IPS-18a (cell line): ENCODE measurements at regions not wholly inside any gene's neighbourhood (a gene's known extent, or its start where the extent isn't known, plus 50 kb on each side); places are given as distances from the start of the nearest gene placed in this dataset.

Source experiments
- H3K27ac ChIP-seq: one replicate; pipeline ENCODE4 v1.5.1; 2013; ENCODE audit warnings: low read length
- H3K27me3 ChIP-seq: one replicate; pipeline ENCODE4 v1.6.1; 2013; ENCODE audit warnings: mild to moderate bottlenecking, low read length; ENCODE audit not compliant: control insufficient read depth, insufficient read depth
- H3K36me3 ChIP-seq: one replicate; pipeline ENCODE4 v1.6.1; 2013; ENCODE audit warnings: low read depth, low read length; ENCODE audit not compliant: control insufficient read depth
- H3K4me1 ChIP-seq: one replicate; pipeline ENCODE4 v1.6.1; 2013; ENCODE audit warnings: low read depth, low read length; ENCODE audit not compliant: control insufficient read depth
- H3K4me3 ChIP-seq: one replicate; pipeline ENCODE4 v1.5.1; 2013; ENCODE audit warnings: low read length
- H3K9ac ChIP-seq: one replicate; pipeline ENCODE4 v1.6.1; 2013; ENCODE audit warnings: mild to moderate bottlenecking, low read length, moderate library complexity
- H3K9me3 ChIP-seq: one replicate; pipeline ENCODE4 v1.6.1; 2013; ENCODE audit warnings: low read depth, low read length; ENCODE audit not compliant: control insufficient read depth

GRCh38 chr17:77768248-77768852 is 190.2 kb upstream of the TNRC6C start:
- H3K36me3 ChIP-seq = no peaks in the 10 kb centered on the region
- H3K9me3 ChIP-seq = no peaks in the 10 kb centered on the region
- H3K4me3 ChIP-seq = no peak overlapping the region
- H3K9ac ChIP-seq = no peak overlapping the region
- no peaks in the 10 kb centered on the region for H3K27me3 ChIP-seq
- H3K4me1 ChIP-seq = peaks cover 11% of the 10 kb centered on the region
- no peak overlapping the region for H3K27ac ChIP-seq

- no peak overlapping the region for H3K9ac ChIP-seq
- H3K4me3 ChIP-seq = no peak overlapping the region
- no peaks in the 10 kb centered on the region for H3K9me3 ChIP-seq
- H3K4me1 ChIP-seq = peaks cover 10% of the 10 kb centered on the region
- no peaks in the 10 kb centered on the region for H3K36me3 ChIP-seq
- peaks cover 6% of the 10 kb centered on the region for H3K27me3 ChIP-seq
- no peak overlapping the region for H3K27ac ChIP-seq
Observed at GRCh38 chr17:77769215-77769614, 189.3 kb upstream of the TNRC6C start.

GRCh38 chr17:77769762-77770161 is 188.7 kb upstream of the TNRC6C start:
- Histone ChIP-seq H3K9me3 (no peaks in the 10 kb centered on the region), H3K27ac (no peak overlapping the region), H3K36me3 (no peaks in the 10 kb centered on the region), H3K27me3 (peaks cover 6% of the 10 kb centered on the region), H3K9ac (no peak overlapping the region), H3K4me1 (peaks cover 10% of the 10 kb centered on the region), H3K4me3 (no peak overlapping the region)

GRCh38 chr17:77770331-77771105 is 188.0 kb upstream of the TNRC6C start:
- H3K27ac ChIP-seq = no peak overlapping the region
- peaks cover 10% of the 10 kb centered on the region for H3K4me1 ChIP-seq
- no peaks in the 10 kb centered on the region for H3K36me3 ChIP-seq
- H3K27me3 ChIP-seq = peaks cover 6% of the 10 kb centered on the region
- no peak overlapping the region for H3K9ac ChIP-seq
- H3K9me3 ChIP-seq = no peaks in the 10 kb centered on the region
- no peak overlapping the region for H3K4me3 ChIP-seq

- Histone ChIP-seq H3K9me3 (no peaks in the 10 kb centered on the region), H3K27ac (no peak overlapping the region), H3K4me1 (peaks cover 10% of the 10 kb centered on the region), H3K4me3 (no peak overlapping the region), H3K27me3 (peaks cover 6% of the 10 kb centered on the region), H3K9ac (no peak overlapping the region), H3K36me3 (no peaks in the 10 kb centered on the region)
Observed at GRCh38 chr17:77771145-77771544, 187.4 kb upstream of the TNRC6C start.

GRCh38 chr17:77771587-77771986 is 186.9 kb upstream of the TNRC6C start:
- H3K9me3 ChIP-seq = no peaks in the 10 kb centered on the region
- H3K36me3 ChIP-seq = no peaks in the 10 kb centered on the region
- peaks cover 10% of the 10 kb centered on the region for H3K4me1 ChIP-seq
- no peak overlapping the region for H3K27ac ChIP-seq
- H3K27me3 ChIP-seq = peaks cover 6% of the 10 kb centered on the region
- no peak overlapping the region for H3K4me3 ChIP-seq
- H3K9ac ChIP-seq = no peak overlapping the region

GRCh38 chr17:77771998-77772397 is 186.5 kb upstream of the TNRC6C start:
- Histone ChIP-seq H3K4me1 (peaks cover 10% of the 10 kb centered on the region), H3K4me3 (no peak overlapping the region), H3K27me3 (peaks cover 6% of the 10 kb centered on the region), H3K9ac (no peak overlapping the region), H3K27ac (no peak overlapping the region), H3K9me3 (no peaks in the 10 kb centered on the region), H3K36me3 (no peaks in the 10 kb centered on the region)

- Histone ChIP-seq H3K4me1 (peaks cover 10% of the 10 kb centered on the region), H3K27ac (no peak overlapping the region), H3K36me3 (no peaks in the 10 kb centered on the region), H3K27me3 (peaks cover 6% of the 10 kb centered on the region), H3K9me3 (no peaks in the 10 kb centered on the region), H3K4me3 (no peak overlapping the region), H3K9ac (no peak overlapping the region)
Observed at GRCh38 chr17:77772461-77772897, 186.0 kb upstream of the TNRC6C start.

GRCh38 chr17:77772899-77773358 is 185.6 kb upstream of the TNRC6C start:
- Histone ChIP-seq H3K36me3 (no peaks in the 10 kb centered on the region), H3K27me3 (peaks cover 9% of the 10 kb centered on the region), H3K4me3 (no peak overlapping the region), H3K27ac (no peak overlapping the region), H3K9ac (no peak overlapping the region), H3K9me3 (no peaks in the 10 kb centered on the region), H3K4me1 (peaks cover 10% of the 10 kb centered on the region)

GRCh38 chr17:77774182-77774581 is 184.3 kb upstream of the TNRC6C start:
- H3K4me1 ChIP-seq = peaks cover 10% of the 10 kb centered on the region
- H3K36me3 ChIP-seq = no peaks in the 10 kb centered on the region
- peaks cover 17% of the 10 kb centered on the region for H3K27me3 ChIP-seq
- no peak overlapping the region for H3K4me3 ChIP-seq
- H3K9me3 ChIP-seq = no peaks in the 10 kb centered on the region
- no peak overlapping the region for H3K27ac ChIP-seq
- no peak overlapping the region for H3K9ac ChIP-seq

GRCh38 chr17:77778636-77779489 is 179.6 kb upstream of the TNRC6C start:
- H3K9ac ChIP-seq = no peak overlapping the region
- no peaks in the 10 kb centered on the region for H3K36me3 ChIP-seq
- no peak overlapping the region for H3K27ac ChIP-seq
- H3K4me3 ChIP-seq = no peak overlapping the region
- H3K27me3 ChIP-seq = peaks cover 53% of the 10 kb centered on the region
- peaks cover 3% of the 10 kb centered on the region for H3K4me1 ChIP-seq
- no peaks in the 10 kb centered on the region for H3K9me3 ChIP-seq
